ENCODE measurements at regions not wholly inside any gene's neighbourhood (a gene's known extent, or its start where the extent isn't known, plus 50 kb on each side); places are given as distances from the start of the nearest gene placed in this dataset.
"Not testable (repeated sequence)": the region's sequence is repeated elsewhere in the genome, so short reads cannot be mapped to it uniquely, and the experiment has no call there.

DNA sequence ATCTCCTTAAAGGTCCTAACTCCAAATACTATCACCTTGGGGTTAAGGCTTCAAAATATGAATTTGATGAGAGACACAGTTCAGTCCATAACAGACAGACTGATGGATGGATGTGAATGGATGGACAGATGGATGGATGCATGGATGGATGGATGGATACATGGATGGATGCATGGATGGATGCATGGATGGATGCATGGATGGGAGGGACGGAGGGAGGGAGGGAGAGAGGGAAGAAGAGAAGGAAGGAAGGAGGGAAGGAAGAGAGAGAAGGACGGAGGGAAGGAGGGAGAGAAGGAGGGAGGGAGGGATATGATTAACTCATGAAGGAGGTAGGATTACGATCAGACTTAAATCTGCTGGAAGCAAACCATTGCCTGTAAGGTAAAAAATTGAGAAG lies 192.4 kb downstream of the LRRN1 start:
- FAIRE-seq (no peak), DNase-seq (ENCODE audit: insufficient read length) (no peak)
- TF ChIP-seq TAF1 (IDR thresholded peaks at IDR 0.05; ENCODE audit: borderline replicate concordance, low read depth, low read length): no peak
- TF ChIP-seq POLR2AphosphoS5 (IDR thresholded peaks at IDR 0.05; ENCODE audit: low read depth, low read length): no peak
- no peak for TF ChIP-seq POLR2A (IDR thresholded peaks at IDR 0.05; ENCODE audit: low read depth, low read length)

DNA sequence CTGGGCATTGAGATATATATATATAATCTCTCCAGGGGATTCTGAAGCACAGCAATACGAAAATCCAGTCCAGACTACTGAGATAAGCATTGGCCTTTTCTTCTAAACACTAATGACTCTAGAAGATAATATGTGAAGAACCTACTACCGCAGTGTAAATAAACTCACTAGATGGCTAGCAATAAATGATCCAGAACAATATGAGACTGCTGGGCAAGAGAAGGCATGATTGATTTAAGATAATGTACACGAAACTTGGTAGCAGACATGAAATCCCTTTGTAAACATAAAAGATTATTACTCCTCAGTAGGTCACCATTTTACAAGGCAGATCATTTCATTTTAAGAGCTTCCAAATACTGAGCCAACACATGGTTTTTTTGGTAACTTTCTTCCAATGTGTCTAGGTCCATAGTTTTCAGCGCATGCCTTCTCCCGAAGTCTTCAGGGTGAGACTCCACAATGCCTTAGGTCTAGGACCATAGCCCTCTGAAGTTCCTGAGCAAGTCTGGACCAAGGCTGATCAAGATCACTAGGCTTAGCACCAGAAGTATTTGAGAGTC lies 193.2 kb downstream of the LRRN1 start:
- TF ChIP-seq POLR2A (IDR thresholded peaks at IDR 0.05; ENCODE audit: low read depth, low read length) (no peak), TAF1 (IDR thresholded peaks at IDR 0.05; ENCODE audit: borderline replicate concordance, low read depth, low read length) (no peak), POLR2AphosphoS5 (IDR thresholded peaks at IDR 0.05; ENCODE audit: low read depth, low read length) (no peak)
- FAIRE-seq (no peak), DNase-seq (ENCODE audit: insufficient read length) (no peak)

DNA sequence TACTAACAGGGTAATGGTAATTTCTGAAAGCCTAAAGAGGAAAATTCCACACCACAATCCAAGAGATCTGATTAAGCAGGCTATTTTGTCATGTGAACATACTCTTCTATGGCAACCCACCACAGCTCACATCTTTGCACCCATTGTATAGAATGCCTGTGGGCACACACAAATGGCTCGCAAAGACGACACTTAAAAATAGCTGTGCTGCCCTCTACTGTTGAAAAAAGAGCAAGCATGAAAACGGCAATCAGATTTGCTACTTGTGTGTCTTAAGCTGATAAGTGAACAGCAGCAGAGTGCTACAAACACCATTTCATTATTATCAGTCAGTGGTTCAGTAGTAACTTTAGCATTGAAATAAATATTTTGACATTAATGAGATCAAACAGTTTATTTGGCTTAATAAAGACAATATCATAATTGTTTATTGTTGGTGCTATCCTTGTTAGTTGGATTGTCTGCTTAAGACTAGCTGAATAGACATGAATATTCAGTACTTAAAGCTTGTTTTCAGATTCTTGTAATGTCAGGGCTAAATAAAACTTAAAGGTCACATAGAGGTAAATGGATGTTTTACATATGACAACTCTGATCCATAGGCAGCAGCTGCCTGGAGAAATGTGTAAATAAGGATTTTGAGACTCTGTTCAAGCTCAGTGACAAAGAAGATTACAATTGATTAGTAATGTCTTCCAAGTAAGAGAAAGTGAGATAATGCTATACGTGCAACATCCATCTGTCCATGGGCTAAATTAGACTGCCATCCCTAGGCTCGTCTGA lies 199.1 kb downstream of the LRRN1 start:
- peak; percentile 82 for FAIRE-seq
- DNase-seq (ENCODE audit: insufficient read length): peak; percentile 7

DNA sequence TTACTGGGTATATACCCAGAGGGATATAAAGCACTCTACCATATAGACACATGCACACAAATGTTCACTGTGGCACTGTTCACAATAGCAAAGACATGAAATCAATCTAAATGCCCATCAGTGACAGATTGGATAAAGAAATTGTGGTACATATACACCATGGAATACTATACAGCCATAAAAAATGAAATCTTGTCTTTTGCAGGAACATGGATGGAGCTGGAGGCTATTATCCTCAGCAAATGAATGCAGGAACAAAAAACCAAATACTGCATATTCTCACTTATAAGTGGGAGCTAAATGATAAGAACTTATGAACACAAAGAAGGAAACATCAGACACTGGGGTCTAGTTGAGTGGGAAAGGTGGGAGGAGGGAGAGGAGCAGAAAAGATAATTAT lies 200.1 kb downstream of the LRRN1 start:
- FAIRE-seq; DNase-seq (ENCODE audit: insufficient read length): not testable (repeated sequence)

More for the DNA sequence above, 199.1 kb downstream of the LRRN1 start:
- TF ChIP-seq POLR2A (IDR thresholded peaks at IDR 0.05; ENCODE audit: low read depth, low read length) (no peak), POLR2AphosphoS5 (IDR thresholded peaks at IDR 0.05; ENCODE audit: low read depth, low read length) (no peak)

DNA sequence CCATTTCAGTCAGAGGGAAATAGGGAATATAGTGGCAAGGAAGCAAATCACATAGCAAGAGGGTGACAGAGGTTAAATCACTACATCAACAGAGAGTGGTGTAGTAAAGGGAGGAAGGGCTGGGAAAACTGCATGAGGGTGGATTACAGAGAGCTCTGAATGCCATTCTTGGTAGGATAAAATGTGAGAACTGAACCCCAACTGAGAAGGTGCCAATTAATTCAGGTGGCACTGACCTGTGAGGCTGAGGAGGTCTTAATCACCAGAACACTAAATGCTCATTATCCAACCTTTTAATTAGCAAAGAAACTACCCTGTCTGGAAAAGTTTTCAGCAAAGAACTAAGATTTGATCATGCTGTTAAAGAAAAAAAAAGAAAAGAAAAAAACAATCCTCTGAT lies 202.7 kb downstream of the LRRN1 start:
- TF ChIP-seq POLR2A (IDR thresholded peaks at IDR 0.05; ENCODE audit: low read depth, low read length) (no peak), POLR2AphosphoS5 (IDR thresholded peaks at IDR 0.05; ENCODE audit: low read depth, low read length) (no peak), TAF1 (IDR thresholded peaks at IDR 0.05; ENCODE audit: borderline replicate concordance, low read depth, low read length) (no peak)
- FAIRE-seq (no peak), DNase-seq (ENCODE audit: insufficient read length) (no peak)

DNA sequence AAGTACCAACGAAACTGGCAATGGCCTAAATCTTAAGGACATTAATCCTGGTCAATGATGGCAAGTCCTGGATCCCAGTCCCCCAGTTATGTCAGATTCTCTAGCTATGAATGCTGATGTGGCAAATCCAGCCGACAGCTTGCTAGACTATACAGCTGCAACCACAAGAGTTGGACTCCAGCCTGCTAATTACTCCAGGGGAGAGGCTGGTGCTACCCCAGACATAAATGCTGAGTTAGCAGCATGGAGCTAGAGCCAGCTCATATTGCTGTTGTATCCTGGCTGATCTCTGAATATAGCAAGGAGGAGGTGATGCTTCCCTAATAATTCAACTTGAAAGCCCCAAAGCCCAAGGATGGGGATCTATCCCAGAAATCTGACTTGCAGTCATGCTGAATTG lies 207.1 kb downstream of the LRRN1 start:
- TF ChIP-seq TAF1 (IDR thresholded peaks at IDR 0.05; ENCODE audit: borderline replicate concordance, low read depth, low read length) (no peak), POLR2A (IDR thresholded peaks at IDR 0.05; ENCODE audit: low read depth, low read length) (no peak), POLR2AphosphoS5 (IDR thresholded peaks at IDR 0.05; ENCODE audit: low read depth, low read length) (no peak)
- no peak for FAIRE-seq
- DNase-seq (ENCODE audit: insufficient read length): no peak

DNA sequence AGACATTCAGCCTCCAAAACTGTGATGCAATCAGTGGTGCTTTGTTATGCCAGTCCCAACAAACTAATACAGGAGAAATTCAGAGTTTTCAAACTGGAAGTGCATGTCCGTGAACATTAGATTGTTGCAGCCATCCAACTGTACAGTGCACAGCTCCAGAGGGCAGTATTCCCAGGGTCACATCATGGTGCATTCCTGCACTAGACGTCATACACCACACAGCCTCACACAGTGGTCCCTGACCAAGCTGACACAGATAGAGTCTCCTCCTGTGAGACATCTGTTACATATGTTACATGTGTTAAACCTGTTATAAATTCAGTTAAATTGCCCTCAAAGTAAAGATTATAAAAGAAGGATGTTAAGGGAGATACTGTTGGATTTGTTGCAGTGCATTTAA lies 209.0 kb downstream of the LRRN1 start:
- DNase-seq (ENCODE audit: insufficient read length): no peak
- TF ChIP-seq POLR2A (IDR thresholded peaks at IDR 0.05; ENCODE audit: low read depth, low read length) (no peak), TAF1 (IDR thresholded peaks at IDR 0.05; ENCODE audit: borderline replicate concordance, low read depth, low read length) (no peak)

DNA sequence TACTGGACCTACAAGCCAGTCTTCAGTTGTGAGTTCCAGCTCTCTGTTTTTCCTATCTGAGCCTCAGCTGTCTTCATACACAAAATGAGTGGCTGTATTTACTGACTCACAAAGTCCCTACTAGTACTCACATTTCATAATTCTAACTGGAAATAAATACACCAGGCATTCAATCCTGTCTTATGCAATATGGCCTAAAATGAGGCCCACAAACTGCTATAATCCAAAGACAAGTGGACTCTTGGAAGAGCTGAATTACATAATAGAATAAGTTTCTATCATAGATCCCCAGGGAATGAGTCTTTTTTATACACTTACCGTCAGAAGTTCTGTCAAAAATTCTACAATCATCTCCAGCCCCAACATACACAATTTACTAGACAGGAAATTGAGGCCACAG lies 211.9 kb downstream of the LRRN1 start:
- TF ChIP-seq POLR2AphosphoS5 (IDR thresholded peaks at IDR 0.05; ENCODE audit: low read depth, low read length): no peak
- no peak for TF ChIP-seq TAF1 (IDR thresholded peaks at IDR 0.05; ENCODE audit: borderline replicate concordance, low read depth, low read length)
- TF ChIP-seq POLR2A (IDR thresholded peaks at IDR 0.05; ENCODE audit: low read depth, low read length): no peak
- no peak for FAIRE-seq
- no peak for DNase-seq (ENCODE audit: insufficient read length)

More for the DNA sequence above, 209.0 kb downstream of the LRRN1 start:
- FAIRE-seq: no peak

DNA sequence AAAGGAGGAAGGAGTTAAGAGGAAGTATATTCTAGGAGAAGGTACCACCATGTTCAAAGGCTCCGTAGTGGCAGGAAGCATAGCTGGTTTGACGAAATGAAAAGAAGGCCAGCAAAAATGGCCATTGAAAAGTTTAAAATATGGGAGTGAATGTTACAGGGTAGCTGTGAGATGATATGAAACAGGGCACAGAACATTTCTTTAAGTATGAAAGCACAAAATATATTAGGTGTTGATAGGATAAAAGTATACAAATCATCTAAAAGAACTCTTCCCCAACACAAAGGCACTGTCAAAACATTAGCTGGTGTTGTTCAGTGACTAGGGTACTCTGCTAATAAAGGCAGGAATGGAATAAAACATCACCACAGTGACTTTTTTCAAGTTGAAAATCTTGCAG lies 216.2 kb downstream of the LRRN1 start:
- DNase-seq (ENCODE audit: insufficient read length) (no peak), FAIRE-seq (no peak)
- no peak for TF ChIP-seq POLR2A (IDR thresholded peaks at IDR 0.05; ENCODE audit: low read depth, low read length)
- TF ChIP-seq POLR2AphosphoS5 (IDR thresholded peaks at IDR 0.05; ENCODE audit: low read depth, low read length): no peak
- TF ChIP-seq TAF1 (IDR thresholded peaks at IDR 0.05; ENCODE audit: borderline replicate concordance, low read depth, low read length): no peak

DNA sequence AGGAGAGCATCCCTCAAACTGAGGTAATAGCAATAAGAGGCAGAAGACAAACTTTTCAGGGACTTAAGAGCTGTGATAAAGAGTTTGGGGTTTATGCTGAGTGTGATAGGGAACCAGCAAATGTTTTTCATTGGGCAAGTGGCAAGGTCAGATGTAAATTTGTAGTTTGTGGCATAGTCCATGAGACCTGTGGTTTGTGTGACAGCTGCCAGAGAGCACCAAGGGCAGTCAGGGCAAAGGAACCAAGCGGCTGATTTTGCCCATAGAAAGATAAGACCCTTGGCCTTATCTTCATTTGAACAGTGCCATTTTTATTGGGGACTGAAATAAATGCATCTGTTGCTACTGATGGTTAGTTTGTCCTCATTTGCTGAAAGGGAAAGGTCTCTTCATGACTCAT lies 220.3 kb downstream of the LRRN1 start:
- FAIRE-seq: no peak
- no peak for TF ChIP-seq POLR2A (IDR thresholded peaks at IDR 0.05; ENCODE audit: low read depth, low read length)
- no peak for DNase-seq (ENCODE audit: insufficient read length)

DNA sequence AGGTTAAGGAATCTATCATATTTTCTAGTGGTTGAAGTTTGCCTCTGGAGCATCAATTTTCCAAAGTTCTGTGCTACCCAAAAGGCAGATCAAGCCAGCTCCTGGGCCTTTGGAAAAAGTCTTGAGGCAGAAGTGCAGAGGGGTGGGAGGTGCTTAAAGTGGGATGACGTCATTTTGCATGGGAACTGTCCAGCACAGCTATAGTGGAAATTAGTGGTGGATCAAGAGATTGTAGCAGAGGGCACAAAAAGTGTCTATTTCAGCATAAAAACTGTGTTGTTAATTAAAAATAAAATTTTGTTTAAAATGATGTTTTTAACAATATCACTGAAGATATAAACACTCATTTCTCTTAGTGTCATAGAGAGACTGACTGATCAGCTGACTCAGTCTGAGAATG lies 221.9 kb downstream of the LRRN1 start:
- no peak for FAIRE-seq
- no peak for DNase-seq (ENCODE audit: insufficient read length)
- TF ChIP-seq TAF1 (IDR thresholded peaks at IDR 0.05; ENCODE audit: borderline replicate concordance, low read depth, low read length) (no peak), POLR2AphosphoS5 (IDR thresholded peaks at IDR 0.05; ENCODE audit: low read depth, low read length) (no peak), POLR2A (IDR thresholded peaks at IDR 0.05; ENCODE audit: low read depth, low read length) (no peak)

DNA sequence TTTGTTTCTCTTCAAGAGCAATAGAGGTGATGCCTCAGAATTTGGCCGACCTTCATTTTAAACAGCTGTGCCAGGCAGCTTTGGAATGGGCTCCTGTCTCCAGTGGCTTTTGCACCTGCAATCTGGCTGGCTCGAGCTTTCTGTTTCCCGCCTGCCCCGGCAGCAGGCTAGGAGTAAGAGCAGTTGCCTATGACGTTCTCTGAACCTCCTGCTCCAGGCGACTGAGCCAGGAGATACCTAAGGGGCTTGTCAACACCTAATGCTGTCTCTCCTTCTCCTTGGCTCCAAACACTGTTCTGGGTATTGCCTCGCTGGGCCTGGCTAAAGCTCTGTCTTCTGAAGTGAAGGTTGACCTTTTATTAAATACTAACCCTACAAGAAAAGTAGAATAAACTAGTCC lies 229.9 kb downstream of the LRRN1 start:
- TF ChIP-seq TAF1 (IDR thresholded peaks at IDR 0.05; ENCODE audit: borderline replicate concordance, low read depth, low read length) (no peak), POLR2AphosphoS5 (IDR thresholded peaks at IDR 0.05; ENCODE audit: low read depth, low read length) (no peak), POLR2A (IDR thresholded peaks at IDR 0.05; ENCODE audit: low read depth, low read length) (no peak)
- FAIRE-seq (no peak), DNase-seq (ENCODE audit: insufficient read length) (no peak)

DNA sequence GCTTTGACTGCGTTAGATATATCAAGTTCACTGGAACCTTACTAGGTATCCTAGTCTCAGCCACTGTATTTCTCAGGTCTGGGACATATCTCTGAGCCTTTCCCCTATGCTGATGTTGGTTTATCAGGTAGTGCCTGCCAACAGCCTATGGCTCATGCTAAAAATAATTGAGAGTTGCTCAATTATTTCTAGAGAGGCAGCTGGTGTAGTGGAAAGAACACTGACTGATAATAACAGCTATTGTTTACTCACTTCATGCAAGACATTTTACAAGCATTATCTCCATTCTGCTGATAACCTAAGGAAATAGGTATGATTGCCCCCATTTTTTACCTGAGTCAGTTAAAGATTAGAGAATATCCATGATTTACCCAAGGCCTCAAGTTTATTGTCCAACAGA lies 231.4 kb downstream of the LRRN1 start:
- DNase-seq (ENCODE audit: insufficient read length) (no peak), FAIRE-seq (no peak)
- TF ChIP-seq POLR2AphosphoS5 (IDR thresholded peaks at IDR 0.05; ENCODE audit: low read depth, low read length) (no peak), POLR2A (IDR thresholded peaks at IDR 0.05; ENCODE audit: low read depth, low read length) (no peak), TAF1 (IDR thresholded peaks at IDR 0.05; ENCODE audit: borderline replicate concordance, low read depth, low read length) (no peak)

Data from GM12892 (cell line).